ENCODE measurements at regions not wholly inside any gene's neighbourhood (a gene's known extent, or its start where the extent isn't known, plus 50 kb on each side); places are given as distances from the start of the nearest gene placed in this dataset.

GRCh38 chr10:70952401-70952800 is 64.0 kb upstream of the PCBD1 start:
- no peaks in the 10 kb centered on the region for H4K20me1 ChIP-seq (ENCODE audit: insufficient read depth, low read length)
- H3K4me3 ChIP-seq (ENCODE audit: insufficient read depth, low read depth, low read length), result no peak overlapping the region
- POLR2A ChIA-PET (ENCODE audit: unreplicated experiment), result no interaction called here
- no peak overlapping the region for H2BK20ac ChIP-seq (ENCODE audit: low read depth, low read length)
- H2AK5ac ChIP-seq (ENCODE audit: low read depth, low read length), result no peak overlapping the region
- no peak overlapping the region for H3K18ac ChIP-seq (ENCODE audit: low read depth, low read length)
- no peaks in the 10 kb centered on the region for H3K79me1 ChIP-seq (ENCODE audit: low read depth in 1 of 2, low read length in 2 of 2)
- no peak for TF ChIP-seq ELK1 (IDR thresholded peaks at IDR 0.05; ENCODE audit: borderline replicate concordance, low read depth, low read length)
- intact Hi-C loops (cut with micrococcal nuclease), result no loop called here
- H3K56ac ChIP-seq (ENCODE audit: extremely low read depth, insufficient read depth, low read length), result no peak overlapping the region
- dilution Hi-C loops (cut with HindIII; ENCODE audit: low sequenced_read_pairs, unreplicated experiment), result no loop called here
- in situ Hi-C loops (cut with MboI; ENCODE audit: low sequenced_read_pairs), result no loop called here
- no peak overlapping the region for H4K91ac ChIP-seq (ENCODE audit: insufficient read depth, low read depth, low read length)
- no peak overlapping the region for H2AK9ac ChIP-seq (replicated peaks; ENCODE audit: low read depth, low read length, poor library complexity)
- no peak overlapping the region for H3K27ac ChIP-seq (ENCODE audit: insufficient read depth, low read length)
- H3K9me3 ChIP-seq (ENCODE audit: control insufficient read depth, insufficient read depth, low read length), result no peaks in the 10 kb centered on the region
- H2BK5ac ChIP-seq (ENCODE audit: low read depth, low read length, poor library complexity, severe bottlenecking), result no peak overlapping the region
- H2BK120ac ChIP-seq (ENCODE audit: low read depth, low read length), result no peak overlapping the region
- no peaks in the 10 kb centered on the region for H3K4me1 ChIP-seq (ENCODE audit: control insufficient read depth, insufficient read depth, low read length)
- no CpG with 5 or more reads among the region's 4 CpGs for WGBS, 2 experiments (ENCODE audit: extremely low coverage in 2 of 2, insufficient read length in 1 of 2)
- ATAC-seq (ENCODE audit: low read depth) (no peak), DNase-seq (no peak)
- H3K9ac ChIP-seq (ENCODE audit: low read depth, low read length), result no peak overlapping the region
- H3K27me3 ChIP-seq (ENCODE audit: control insufficient read depth, insufficient read depth, low read length), result peaks cover 34% of the 10 kb centered on the region
- H3K9me1 ChIP-seq (ENCODE audit: insufficient read depth, low read length), result no peaks in the 10 kb centered on the region
- no peak overlapping the region for H4K8ac ChIP-seq (ENCODE audit: low read depth in 2 of 2, low read length in 2 of 2)
- H3K14ac ChIP-seq (replicated peaks; ENCODE audit: low read depth, low read length), result no peak overlapping the region
- H2BK15ac ChIP-seq (ENCODE audit: low read depth, low read length), result no peak overlapping the region
- no peak overlapping the region for H3K4me2 ChIP-seq (ENCODE audit: low read depth, low read length)
- H3K4ac ChIP-seq (ENCODE audit: low read depth, low read length), result no peak overlapping the region
- CTCF ChIA-PET, result no interaction called here
- no peak overlapping the region for H4K5ac ChIP-seq (ENCODE audit: low read depth, low read length)
- H2AFZ ChIP-seq (replicated peaks; ENCODE audit: low read length, poor library complexity), result no peak overlapping the region
- no peak overlapping the region for H3K23ac ChIP-seq (ENCODE audit: low read depth, low read length)
- no TSS peak for BruUV-seq (replicated peaks)
- H3K36me3 ChIP-seq (ENCODE audit: control insufficient read depth, insufficient read depth, low read length), result no peaks in the 10 kb centered on the region

Measured in IMR-90 (cell line).